NCI-H2081 (cell line): ENCODE measurements at regions not wholly inside any gene's neighbourhood (a gene's known extent, or its start where the extent isn't known, plus 50 kb on each side); places are given as distances from the start of the nearest gene placed in this dataset.
"Not testable (repeated sequence)": the region's sequence is repeated elsewhere in the genome, so short reads cannot be mapped to it uniquely, and the experiment has no call there.

Experiments
- DNase-seq, 2 experiments: peaks; one replicate each; lab custom pipeline; 2025; lab: John Stamatoyannopoulos, UW

GRCh38 chr15:93823971-93824913 is 407.1 kb upstream of the MCTP2 start:
- DNase-seq, result no peak

DNA sequence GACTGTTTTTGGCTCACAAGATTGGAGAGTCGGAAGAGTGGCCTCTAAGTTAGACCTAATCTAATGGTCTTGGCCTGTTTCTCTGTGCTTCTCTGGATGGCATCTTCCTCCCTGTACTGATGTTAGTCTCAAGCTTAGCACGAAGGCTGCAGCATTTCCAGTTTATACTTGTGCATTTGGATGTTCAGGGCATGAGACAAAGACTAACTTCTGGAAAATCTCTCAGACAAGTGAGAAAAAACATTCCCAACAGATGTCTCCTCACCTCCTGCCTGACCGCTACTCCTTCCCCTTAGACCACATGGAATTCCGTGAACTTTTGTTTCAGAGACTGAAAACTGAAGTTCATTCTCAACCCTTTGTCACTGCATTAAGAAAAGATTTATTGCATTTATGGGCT is 410.8 kb upstream of the MCTP2 start:
- DNase-seq, result no peak

DNA sequence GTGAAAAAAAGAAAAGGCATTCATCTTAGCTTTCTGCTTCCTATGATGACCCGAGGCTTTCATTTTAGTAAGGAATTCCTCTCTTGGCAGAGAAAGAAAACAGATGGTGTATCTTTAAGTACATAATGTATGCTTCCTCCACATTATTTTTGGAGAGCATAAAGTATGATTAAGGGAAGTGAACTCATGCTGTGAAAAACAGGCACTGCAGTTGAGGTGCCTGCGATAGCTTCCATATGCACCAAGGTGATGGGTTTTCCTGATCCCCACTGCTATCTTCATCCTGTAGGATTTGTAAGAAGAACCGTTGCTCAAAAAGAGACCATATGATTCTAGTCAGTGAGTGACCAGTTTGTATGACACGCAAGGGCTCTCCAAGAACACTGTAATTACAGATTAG is 411.5 kb upstream of the MCTP2 start:
- no peak for DNase-seq

DNA sequence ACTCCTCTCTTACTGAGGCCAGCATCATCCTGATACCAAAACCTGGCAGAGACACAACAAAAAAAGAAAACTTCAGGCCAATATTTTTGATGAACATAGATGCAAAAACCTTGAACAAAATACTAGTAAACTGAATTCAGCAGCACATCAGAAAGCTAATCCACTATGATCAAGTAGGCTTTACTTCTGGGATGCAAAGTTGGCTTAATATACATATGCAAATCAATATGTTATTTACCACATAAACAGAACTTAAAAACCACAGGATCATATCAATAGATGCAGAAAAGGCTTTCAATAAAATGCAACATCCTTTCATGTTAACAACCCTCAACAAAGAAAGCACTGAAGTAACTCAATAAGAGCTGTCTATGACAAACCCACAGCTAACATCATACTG is 414.5 kb upstream of the MCTP2 start:
- DNase-seq, result no peak

- DNase-seq, result no peak
These were observed 420.1 kb upstream of the MCTP2 start for GRCh38 chr15:93811305-93811704.

DNA sequence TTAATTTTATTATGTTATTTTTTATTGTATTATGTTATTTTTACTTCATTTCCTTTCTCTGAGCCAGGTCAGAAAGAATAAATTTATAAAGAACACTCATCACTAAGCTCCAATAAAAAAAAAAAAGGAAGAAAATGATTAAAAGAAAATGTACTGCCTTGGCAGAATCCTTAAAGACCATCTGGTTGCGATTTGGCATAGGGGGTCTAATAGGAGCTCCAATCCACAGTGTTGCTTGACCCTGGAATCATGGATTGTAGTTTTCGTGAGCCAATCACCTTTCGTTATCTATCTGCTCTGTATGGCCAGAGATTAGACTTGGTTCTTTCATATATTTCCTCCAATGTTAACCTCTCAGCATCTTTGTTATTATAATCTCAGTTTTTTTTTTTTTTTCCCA is 421.8 kb upstream of the MCTP2 start:
- no peak for DNase-seq

DNA sequence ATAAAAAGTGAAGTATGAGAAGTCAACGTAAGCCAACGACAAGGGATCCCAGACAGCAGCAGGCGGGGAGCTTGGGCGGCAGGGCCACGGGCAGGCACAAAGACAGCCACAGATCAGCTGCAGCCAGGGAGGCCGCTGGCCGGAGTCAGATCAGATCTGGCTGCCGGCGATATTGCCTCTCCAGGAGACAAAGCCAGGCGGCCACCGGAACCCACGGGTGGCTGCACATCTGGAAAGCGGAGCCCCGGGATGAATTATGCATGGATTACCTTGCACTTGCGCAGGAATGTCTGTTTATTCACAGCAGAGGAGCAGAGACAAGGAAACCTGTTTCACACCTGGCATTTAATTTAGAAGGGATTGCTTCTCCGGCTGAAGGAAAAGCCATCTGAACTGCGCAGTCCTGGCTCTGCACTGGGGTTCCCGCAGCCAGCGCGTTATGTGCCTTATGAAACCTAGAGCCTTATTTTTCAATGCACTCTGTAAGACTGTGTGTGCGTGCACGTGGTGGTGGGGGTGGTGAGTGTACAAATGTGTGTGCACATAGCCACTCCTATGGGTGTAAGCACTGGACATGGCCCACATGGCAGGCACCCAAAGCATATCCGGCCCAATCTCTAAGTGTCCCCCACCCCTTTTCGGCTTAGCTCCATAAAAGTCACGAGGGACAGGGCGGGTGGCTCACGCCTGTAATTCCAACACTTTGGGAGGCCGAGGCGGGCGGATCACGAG is 427.8 kb upstream of the MCTP2 start:
- no peak for DNase-seq

GRCh38 chr15:93801206-93801605 is 430.2 kb upstream of the MCTP2 start:
- no peak for DNase-seq

- DNase-seq, result no peak
These were observed 430.6 kb upstream of the MCTP2 start for GRCh38 chr15:93800805-93801204.

- no peak for DNase-seq
These were observed 441.9 kb upstream of the MCTP2 start for GRCh38 chr15:93789441-93789840.

DNA sequence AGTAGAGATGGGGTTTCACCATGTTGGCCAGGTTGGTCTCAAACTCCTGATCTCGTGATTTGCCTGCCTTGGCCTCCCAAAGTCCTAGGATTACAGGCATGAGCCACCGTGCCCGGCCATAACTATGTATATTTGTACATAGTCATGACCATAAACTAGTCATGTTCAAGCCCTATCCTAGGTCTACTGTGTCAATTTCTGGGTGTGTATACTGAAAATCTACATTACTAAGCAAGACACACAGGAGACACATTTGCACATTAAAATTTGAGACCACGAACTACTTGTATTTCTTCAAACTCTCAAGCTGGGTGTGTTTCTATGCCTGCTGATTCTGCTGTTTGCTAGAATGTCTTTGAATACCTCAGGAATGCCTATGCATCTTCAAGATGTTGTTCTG is 451.3 kb upstream of the MCTP2 start:
- DNase-seq, result no peak

DNA sequence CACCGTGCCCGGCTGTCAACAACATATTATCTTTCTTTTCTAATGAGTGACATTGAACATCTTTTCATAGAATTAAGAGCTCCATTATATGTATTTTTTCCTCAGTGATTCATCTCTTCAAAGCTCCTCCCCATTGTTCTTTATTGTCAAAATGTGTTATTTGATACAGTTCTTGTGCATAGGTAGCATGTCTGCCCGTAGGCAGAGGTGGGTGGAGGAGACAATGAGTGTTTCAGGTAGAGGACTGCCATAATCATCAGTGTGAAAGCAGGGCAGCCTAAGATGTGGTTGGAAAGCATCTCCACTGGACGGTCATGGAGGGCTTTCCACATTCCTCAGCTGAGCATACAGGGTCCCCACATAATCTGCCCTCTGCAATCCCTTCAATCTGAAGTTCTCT is 452.0 kb upstream of the MCTP2 start:
- DNase-seq, result no peak

DNA sequence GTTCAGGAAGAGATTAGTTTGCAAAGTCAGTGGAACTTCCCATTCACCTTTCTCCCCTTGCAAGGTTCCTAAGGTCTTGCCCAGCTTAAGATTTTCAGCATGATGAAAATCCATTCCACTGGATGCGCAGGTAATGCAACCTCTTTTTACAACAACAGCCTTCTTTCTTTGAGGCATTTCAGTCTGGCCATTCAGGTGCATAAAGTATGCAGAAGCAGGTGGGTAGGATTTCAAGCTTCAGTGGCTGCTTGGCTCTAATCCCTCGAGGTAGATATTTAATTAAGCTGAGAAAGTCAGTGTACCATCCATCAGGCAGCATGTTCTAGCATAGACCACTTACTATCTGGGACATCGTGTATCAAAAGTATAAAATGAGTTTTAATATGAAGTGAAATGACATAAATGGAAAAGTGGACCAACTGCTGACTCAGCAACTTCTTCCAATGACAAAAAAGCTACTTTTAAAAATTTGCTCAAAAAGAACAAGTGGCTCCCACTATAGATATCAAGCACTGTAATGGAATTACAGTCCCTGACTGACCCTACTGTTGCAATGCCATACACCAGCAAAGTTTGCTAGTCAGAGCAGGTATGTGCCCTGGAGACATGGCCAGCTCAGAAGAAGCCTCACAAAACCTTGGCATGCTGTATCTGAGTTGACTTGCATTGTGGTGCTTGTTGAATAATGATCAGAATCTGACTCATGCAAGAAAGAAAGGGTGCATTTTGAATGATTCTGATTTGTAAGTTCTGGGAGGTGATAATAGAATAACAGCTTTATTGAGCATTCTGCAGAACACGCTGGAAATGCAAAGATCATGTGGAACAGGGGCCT is 459.9 kb upstream of the MCTP2 start:
- DNase-seq, result no peak

DNA sequence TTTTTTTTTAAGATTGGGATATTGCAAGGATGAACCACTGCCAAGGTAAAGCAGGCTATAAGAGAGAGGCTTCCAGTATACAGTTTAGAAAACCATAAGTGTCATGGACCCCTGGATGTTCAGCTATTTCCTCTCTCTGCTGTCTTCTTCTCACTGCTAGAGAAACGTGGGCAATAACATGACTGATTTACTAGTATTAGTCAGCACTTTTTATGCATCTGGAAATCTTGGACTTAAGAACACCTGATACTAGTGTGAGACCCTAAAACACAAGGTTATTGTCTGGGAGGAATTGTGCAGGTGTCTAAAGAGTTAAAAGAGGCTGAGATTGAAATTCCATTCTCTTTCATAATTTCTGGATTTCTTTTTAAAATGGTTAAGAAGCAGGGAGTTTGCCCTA is 460.6 kb upstream of the MCTP2 start:
- DNase-seq, result no peak

- no peak for DNase-seq
These were observed 469.3 kb upstream of the MCTP2 start for GRCh38 chr15:93762036-93762435.

DNA sequence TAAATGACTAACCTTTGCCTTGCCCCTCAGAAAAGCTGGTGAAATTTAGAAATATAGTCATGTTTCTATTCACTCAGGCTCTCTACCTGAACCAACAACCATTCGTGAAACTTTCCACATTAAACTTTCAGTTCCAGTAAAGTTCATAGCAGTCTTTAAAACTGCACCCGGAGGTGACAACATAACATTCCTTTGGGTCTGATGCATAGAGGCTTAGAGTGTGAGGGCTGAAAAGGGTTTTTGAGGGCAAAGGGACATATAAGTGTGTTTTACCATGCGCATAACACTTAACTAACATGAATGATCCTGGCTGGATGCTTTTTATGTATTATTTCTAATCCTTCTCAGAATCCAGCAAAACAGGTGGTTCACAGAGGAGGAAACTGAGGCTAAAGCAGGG is 471.7 kb upstream of the MCTP2 start:
- DNase-seq, result no peak

- DNase-seq, result no peak
These were observed 472.5 kb upstream of the MCTP2 start for GRCh38 chr15:93758824-93759223.

- no peak for DNase-seq
These were observed 482.7 kb upstream of the MCTP2 start for GRCh38 chr15:93748710-93749109.

GRCh38 chr15:93734976-93735375 is 496.4 kb upstream of the MCTP2 start:
- not testable (repeated sequence) for DNase-seq

DNA sequence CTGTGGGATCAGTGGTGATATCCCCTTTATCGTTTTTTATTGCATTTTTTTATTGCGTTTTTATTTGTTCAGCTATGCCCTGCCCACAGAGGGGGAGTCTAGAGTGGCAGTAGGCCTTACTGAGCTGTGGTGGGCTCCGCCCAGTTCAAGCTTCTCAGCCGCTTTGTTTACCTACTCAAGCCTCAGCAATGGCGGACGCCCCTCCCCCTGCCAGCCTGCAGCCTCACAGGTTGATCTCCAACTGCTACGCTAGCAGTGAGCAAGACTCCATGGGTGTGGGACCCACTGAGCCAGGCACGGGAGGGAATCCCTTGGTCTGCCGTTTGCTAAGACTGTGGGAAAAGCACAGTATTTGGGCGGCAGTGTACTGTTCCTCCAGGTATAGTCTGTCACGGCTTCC is 500.6 kb upstream of the MCTP2 start:
- DNase-seq, result no peak

GRCh38 chr15:93722165-93722564 is 509.2 kb upstream of the MCTP2 start:
- no peak for DNase-seq

- no peak for DNase-seq
These were observed 510.8 kb upstream of the MCTP2 start for GRCh38 chr15:93720607-93721006.
